Testis (tissue), 2 donors: ENCODE measurements at regions not wholly inside any gene's neighbourhood (a gene's known extent, or its start where the extent isn't known, plus 50 kb on each side); places are given as distances from the start of the nearest gene placed in this dataset.

Experiments
- POLR2A ChIP-seq: fragments of 450-650 bp; IDR thresholded peaks from one replicate; pipeline ENCODE4 v1.6.1; 2017; ENCODE audit warnings: antibody characterized with exemption, mild to moderate bottlenecking, moderate library complexity
- TF ChIP-seq, protein P1 (sequence below), 3 experiments: fragments of 450-650 bp in 2 of 3; fragments of 200-600 bp in 1 of 3; sonication (generic) in 1 of 3; IDR thresholded peaks; one replicate each; pipeline ENCODE4 v1.5.1; 2016 to 2019; ENCODE audit warnings: antibody characterized with exemption in 3 of 3, mild to moderate bottlenecking in 2 of 3, moderate library complexity in 1 of 3

DNA sequence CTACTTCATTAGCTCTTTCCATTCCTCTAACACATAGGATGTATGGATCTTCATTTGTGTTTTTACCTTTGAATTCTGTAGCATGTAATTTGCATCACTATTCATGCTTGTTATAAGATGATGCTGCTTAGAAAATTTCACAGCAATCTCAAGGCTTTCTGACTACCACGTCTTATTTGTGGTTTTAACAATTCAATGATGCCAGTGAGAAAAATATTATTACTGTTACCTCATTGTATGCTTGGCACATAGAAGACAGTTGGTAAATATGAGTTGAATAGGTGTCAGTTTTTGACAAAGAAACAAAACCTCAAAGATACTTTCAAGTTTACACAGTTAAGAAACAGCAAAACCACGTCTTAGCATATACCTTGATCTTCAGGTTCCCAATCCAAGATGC lies 428.6 kb downstream of the TFAP2A start:
- TF ChIP-seq, protein P1, sequence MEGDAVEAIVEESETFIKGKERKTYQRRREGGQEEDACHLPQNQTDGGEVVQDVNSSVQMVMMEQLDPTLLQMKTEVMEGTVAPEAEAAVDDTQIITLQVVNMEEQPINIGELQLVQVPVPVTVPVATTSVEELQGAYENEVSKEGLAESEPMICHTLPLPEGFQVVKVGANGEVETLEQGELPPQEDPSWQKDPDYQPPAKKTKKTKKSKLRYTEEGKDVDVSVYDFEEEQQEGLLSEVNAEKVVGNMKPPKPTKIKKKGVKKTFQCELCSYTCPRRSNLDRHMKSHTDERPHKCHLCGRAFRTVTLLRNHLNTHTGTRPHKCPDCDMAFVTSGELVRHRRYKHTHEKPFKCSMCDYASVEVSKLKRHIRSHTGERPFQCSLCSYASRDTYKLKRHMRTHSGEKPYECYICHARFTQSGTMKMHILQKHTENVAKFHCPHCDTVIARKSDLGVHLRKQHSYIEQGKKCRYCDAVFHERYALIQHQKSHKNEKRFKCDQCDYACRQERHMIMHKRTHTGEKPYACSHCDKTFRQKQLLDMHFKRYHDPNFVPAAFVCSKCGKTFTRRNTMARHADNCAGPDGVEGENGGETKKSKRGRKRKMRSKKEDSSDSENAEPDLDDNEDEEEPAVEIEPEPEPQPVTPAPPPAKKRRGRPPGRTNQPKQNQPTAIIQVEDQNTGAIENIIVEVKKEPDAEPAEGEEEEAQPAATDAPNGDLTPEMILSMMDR (IDR thresholded peaks at IDR 0.05), result no peak
- TF ChIP-seq POLR2A, result no peak
